Neural cell (in vitro differentiated cells): ENCODE measurements at regions not wholly inside any gene's neighbourhood (a gene's known extent, or its start where the extent isn't known, plus 50 kb on each side); places are given as distances from the start of the nearest gene placed in this dataset.

Source experiments
- CTCF ChIP-seq: fragments of 450-650 bp; IDR thresholded peaks from 2 replicates; pipeline ENCODE4 v1.5.1; 2014; ENCODE audit warnings: antibody characterized with exemption, mild to moderate bottlenecking, moderate library complexity; ENCODE audit not compliant: poor library complexity, severe bottlenecking
- EP300 ChIP-seq: fragments of 450-650 bp; conservative IDR thresholded peaks from 2 replicates; pipeline ENCODE4 v1.6.1; 2014; ENCODE audit warnings: antibody characterized with exemption, mild to moderate bottlenecking, moderate library complexity; ENCODE audit not compliant: poor library complexity, severe bottlenecking
- EZH2 ChIP-seq: fragments of 200-600, 300-800 bp; shearing (Covaris generic), sonication (generic); IDR thresholded peaks from 2 replicates; pipeline ENCODE4 v1.6.1; 2014; ENCODE audit warnings: antibody characterized with exemption, low read length, borderline replicate concordance, mild to moderate bottlenecking; ENCODE audit not compliant: insufficient read depth, poor library complexity, severe bottlenecking
- MXI1 ChIP-seq: fragments of 450-650 bp; conservative IDR thresholded peaks from 2 replicates; pipeline ENCODE4 v1.6.1; 2014; ENCODE audit warnings: antibody characterized with exemption, mild to moderate bottlenecking; ENCODE audit not compliant: poor library complexity, severe bottlenecking
- POLR2AphosphoS5 ChIP-seq: IDR thresholded peaks from 2 replicates; pipeline ENCODE4 v1.6.1; 2012
- RAD21 ChIP-seq: fragments of 450-650 bp; conservative IDR thresholded peaks from 2 replicates; pipeline ENCODE4 v1.6.1; 2014; ENCODE audit warnings: antibody characterized with exemption, mild to moderate bottlenecking, moderate library complexity
- REST ChIP-seq: IDR thresholded peaks from 2 replicates; pipeline ENCODE4 v1.6.1; 2012; ENCODE audit warnings: borderline replicate concordance
- SMC3 ChIP-seq: fragments of 450-650 bp; conservative IDR thresholded peaks from 2 replicates; pipeline ENCODE4 v1.6.1; 2014; ENCODE audit warnings: antibody characterized with exemption, mild to moderate bottlenecking, moderate library complexity; ENCODE audit not compliant: poor library complexity
- TAF1 ChIP-seq: IDR thresholded peaks from 2 replicates; pipeline ENCODE4 v1.6.1; 2012; ENCODE audit warnings: low read depth

GRCh38 chr2:43155851-43156411 is 70.5 kb downstream of the ZFP36L2 start:
- no peak for TF ChIP-seq CTCF
- no peak for TF ChIP-seq EZH2
- TF ChIP-seq POLR2AphosphoS5: no peak
- no peak for TF ChIP-seq SMC3
- no peak for TF ChIP-seq EP300
- no peak for TF ChIP-seq RAD21
- no peak for TF ChIP-seq REST
- no peak for TF ChIP-seq TAF1
- no peak for TF ChIP-seq MXI1
